ENCODE measurements at regions not wholly inside any gene's neighbourhood (a gene's known extent, or its start where the extent isn't known, plus 50 kb on each side); places are given as distances from the start of the nearest gene placed in this dataset.
A peak's percentile ranks its signal among the peaks of the same experiment; 100 is the strongest.

DNA sequence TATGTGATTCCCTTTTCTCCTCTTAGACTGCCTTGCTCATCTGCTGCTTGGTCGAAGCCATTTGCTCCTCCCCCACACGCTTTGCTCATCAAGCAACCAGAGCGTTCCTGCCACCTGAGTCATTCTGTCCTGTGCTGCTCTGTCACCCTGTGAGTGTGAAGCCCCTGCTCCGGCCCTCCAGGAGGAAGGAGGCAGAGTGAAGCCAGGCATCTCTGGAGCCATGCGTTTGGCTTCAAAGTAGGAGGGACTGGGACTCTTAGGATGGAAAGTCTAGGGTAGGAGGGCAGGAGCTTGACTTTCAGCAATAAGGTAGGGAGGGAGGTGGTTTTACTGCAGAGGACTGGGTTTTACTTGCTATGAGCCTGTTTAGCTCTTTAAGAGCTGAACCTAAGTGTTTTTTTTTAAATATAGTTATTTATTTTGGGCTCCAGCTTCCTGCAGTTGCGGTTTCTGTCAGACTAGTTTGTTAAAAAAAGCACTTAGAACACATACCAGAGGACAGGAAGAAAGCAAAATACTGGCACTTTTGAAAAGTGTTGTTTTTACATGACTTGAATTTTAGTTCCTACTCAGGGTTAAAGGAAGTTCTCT is 63.6 kb downstream of the SPINK2 start:
- Histone ChIP-seq H3K9me3 (no peaks in the 10 kb centered on the region), H3K4me1 (peaks cover 9 to 37% (median 11%) of the 10 kb centered on the region in 3 donors), H3K27me3 (peaks cover 0 to 3% (median 0%) of the 10 kb centered on the region in 4 donors), H3K36me3 (no peaks in the 10 kb centered on the region), H3K27ac (peak overlapping the region; percentile 54 to 80 (median 74)), H3K4me3 (no peak overlapping the region)
- peak; percentile 5 for DNase-seq
- intact Hi-C loops (cut with DNase I) = no loop called here
- TF ChIP-seq POLR2A (IDR thresholded peaks at IDR 0.05) = peak in 1 of 4 donors; percentile 29
- TF ChIP-seq, protein P1, sequence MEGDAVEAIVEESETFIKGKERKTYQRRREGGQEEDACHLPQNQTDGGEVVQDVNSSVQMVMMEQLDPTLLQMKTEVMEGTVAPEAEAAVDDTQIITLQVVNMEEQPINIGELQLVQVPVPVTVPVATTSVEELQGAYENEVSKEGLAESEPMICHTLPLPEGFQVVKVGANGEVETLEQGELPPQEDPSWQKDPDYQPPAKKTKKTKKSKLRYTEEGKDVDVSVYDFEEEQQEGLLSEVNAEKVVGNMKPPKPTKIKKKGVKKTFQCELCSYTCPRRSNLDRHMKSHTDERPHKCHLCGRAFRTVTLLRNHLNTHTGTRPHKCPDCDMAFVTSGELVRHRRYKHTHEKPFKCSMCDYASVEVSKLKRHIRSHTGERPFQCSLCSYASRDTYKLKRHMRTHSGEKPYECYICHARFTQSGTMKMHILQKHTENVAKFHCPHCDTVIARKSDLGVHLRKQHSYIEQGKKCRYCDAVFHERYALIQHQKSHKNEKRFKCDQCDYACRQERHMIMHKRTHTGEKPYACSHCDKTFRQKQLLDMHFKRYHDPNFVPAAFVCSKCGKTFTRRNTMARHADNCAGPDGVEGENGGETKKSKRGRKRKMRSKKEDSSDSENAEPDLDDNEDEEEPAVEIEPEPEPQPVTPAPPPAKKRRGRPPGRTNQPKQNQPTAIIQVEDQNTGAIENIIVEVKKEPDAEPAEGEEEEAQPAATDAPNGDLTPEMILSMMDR (IDR thresholded peaks at IDR 0.05) = no peak
- WGBS, 2 donors = 20 to 28% methylated on average over 5 of the region's 6 CpGs

DNA sequence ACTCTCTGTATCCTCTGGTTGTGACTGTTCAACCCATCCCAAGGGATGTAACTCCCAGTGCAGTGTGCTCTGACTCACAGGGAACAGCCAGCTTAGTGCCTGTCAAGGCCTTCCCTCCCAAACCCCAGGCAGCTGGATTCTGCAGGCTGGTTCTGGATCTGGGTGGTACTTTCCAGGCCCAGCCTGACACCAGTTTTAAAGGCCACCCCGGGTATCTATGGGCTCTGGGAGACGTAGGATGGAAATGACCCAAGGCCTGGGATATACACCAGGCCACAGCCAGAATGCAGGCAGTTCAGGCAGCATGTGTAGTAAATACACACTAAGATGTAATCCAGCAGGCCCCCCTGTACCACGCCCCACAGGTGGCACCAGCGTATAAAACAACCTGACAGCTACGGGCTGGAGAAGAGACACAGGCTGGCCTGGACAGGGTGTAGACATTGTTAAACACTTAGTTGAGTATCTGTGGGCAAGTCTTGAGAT is 64.2 kb downstream of the SPINK2 start:
- peaks cover 0 to 3% (median 0%) of the 10 kb centered on the region in 4 donors for H3K27me3 ChIP-seq
- 58 to 65% methylated on average over 2 to 3 of the region's 5 CpGs for WGBS, 2 donors
- no peaks in the 10 kb centered on the region for H3K9me3 ChIP-seq
- H3K4me3 ChIP-seq = no peak overlapping the region
- no peak for DNase-seq
- intact Hi-C loops (cut with DNase I) = no loop called here
- no peak for TF ChIP-seq POLR2A (IDR thresholded peaks at IDR 0.05)
- TF ChIP-seq, protein P1 (IDR thresholded peaks at IDR 0.05) = no peak
- H3K36me3 ChIP-seq = no peaks in the 10 kb centered on the region
- H3K27ac ChIP-seq = peak overlapping the region; percentile 54 to 80 (median 74)
- H3K4me1 ChIP-seq = peaks cover 9 to 43% (median 11%) of the 10 kb centered on the region in 3 donors

DNA sequence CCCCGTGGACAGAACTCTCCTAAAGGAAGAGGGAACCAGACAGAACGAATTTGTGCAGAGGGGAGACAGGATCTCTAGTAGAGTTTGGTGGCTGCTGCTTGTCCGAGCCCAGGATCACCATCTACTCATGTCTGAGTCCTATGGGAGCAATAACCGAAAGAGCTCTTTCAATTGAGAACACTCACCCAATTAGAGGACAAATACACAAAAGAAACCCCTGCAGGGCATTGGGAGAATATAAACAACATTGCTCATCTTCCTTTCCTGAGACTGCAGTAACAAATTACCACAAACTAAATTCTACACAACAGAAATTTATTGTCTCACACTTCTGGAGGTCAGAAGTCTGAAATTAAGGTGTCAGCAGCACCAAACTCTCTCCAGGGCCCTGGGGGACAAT is 65.6 kb downstream of the SPINK2 start:
- Histone ChIP-seq H3K9me3 (no peaks in the 10 kb centered on the region), H3K36me3 (no peaks in the 10 kb centered on the region), H3K27me3 (no peaks in the 10 kb centered on the region), H3K4me1 (peaks cover 9 to 44% (median 11%) of the 10 kb centered on the region in 3 donors), H3K4me3 (no peak overlapping the region), H3K27ac (no peak overlapping the region)
- 54 to 73% methylated on average over 3 of the region's 4 CpGs for WGBS, 2 donors
- no peak for DNase-seq
- intact Hi-C loops (cut with DNase I) = no loop called here
- TF ChIP-seq POLR2A (IDR thresholded peaks at IDR 0.05) = no peak
- TF ChIP-seq, protein P1 (IDR thresholded peaks at IDR 0.05) = no peak

DNA sequence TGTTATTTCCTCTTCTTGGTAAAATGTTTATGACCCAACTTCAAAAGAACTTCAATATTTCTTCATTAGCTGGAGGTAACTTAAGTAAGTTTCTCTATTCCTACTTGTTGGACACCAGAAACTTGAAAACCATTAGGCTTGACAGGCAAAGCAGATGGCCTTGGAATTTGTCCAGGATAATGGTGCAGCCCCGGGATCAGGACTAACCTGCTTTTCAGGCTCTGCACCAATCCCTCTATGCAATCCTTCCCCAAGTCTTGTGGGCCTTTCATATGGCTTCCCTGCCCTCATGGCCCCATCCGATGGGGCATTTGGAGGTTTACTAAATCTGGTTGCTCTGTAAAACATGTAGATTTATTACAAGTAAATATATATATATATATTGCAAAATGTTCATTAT is 68.5 kb downstream of the SPINK2 start:
- intact Hi-C loops (cut with DNase I) = no loop called here
- H3K27me3 ChIP-seq = no peaks in the 10 kb centered on the region
- 17 to 33% methylated on average over 2 of the region's 2 CpGs for WGBS, 2 donors
- H3K4me1 ChIP-seq = peaks cover 9 to 32% (median 10%) of the 10 kb centered on the region in 3 donors
- peak overlapping the region in 2 of 4 donors; percentile 7 to 38 for H3K27ac ChIP-seq
- no peak for TF ChIP-seq POLR2A (IDR thresholded peaks at IDR 0.05)
- TF ChIP-seq, protein P1 (IDR thresholded peaks at IDR 0.05) = no peak
- no peaks in the 10 kb centered on the region for H3K9me3 ChIP-seq
- no peaks in the 10 kb centered on the region for H3K36me3 ChIP-seq
- DNase-seq = no peak
- H3K4me3 ChIP-seq = no peak overlapping the region

DNA sequence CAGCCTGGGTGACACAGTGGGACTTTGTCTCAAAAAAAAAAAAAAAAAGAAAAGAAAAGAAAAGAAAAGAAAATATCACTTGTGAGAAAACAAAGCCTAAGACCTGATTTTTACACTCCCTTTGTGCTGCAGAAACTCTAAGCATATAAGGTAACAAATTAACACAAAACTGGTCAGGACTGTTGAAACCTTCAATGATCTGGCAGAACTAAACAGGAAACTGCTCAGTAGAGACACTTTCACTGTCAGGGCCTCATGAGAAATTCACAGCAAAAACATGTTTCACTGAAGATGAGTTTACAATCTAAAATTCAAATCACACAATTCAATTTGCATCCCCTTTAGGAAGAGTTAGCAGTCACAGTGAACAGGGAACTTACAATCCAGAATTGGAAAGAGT is 69.1 kb upstream of the HOPX start:
- Histone ChIP-seq H3K9me3 (no peaks in the 10 kb centered on the region), H3K36me3 (no peaks in the 10 kb centered on the region), H3K4me1 (peaks cover 0 to 16% (median 0%) of the 10 kb centered on the region in 3 donors), H3K27ac (no peak overlapping the region), H3K27me3 (no peaks in the 10 kb centered on the region), H3K4me3 (no peak overlapping the region)
- intact Hi-C loops (cut with DNase I) = no loop called here
- DNase-seq = no peak
- TF ChIP-seq POLR2A (IDR thresholded peaks at IDR 0.05) = no peak
- TF ChIP-seq, protein P1 (IDR thresholded peaks at IDR 0.05) = no peak

Measured in esophagus squamous epithelium (tissue), 5 donors.